Ishikawa (cell line): ENCODE measurements at regions not wholly inside any gene's neighbourhood (a gene's known extent, or its start where the extent isn't known, plus 50 kb on each side); places are given as distances from the start of the nearest gene placed in this dataset.

Experiments
- CEBPB ChIP-seq: IDR thresholded peaks from 2 replicates; pipeline ENCODE4 v1.6.1; 2012
- CREB1 ChIP-seq: IDR thresholded peaks from 2 replicates; pipeline ENCODE4 v1.6.1; 2012; ENCODE audit warnings: low read depth
- EGR1 ChIP-seq: IDR thresholded peaks from 2 replicates; pipeline ENCODE4 v1.6.1; 2012
- EP300 ChIP-seq: IDR thresholded peaks from 2 replicates; pipeline ENCODE4 v1.6.1; 2012; ENCODE audit warnings: borderline replicate concordance
- FOXM1 ChIP-seq: IDR thresholded peaks from 2 replicates; pipeline ENCODE4 v1.6.1; 2012; ENCODE audit warnings: low read depth, borderline replicate concordance
- MAX ChIP-seq: IDR thresholded peaks from 2 replicates; pipeline ENCODE4 v1.6.1; 2012
- NFIC ChIP-seq: IDR thresholded peaks from 2 replicates; pipeline ENCODE4 v1.6.1; 2012
- RAD21 ChIP-seq: IDR thresholded peaks from 2 replicates; pipeline ENCODE4 v1.6.1; 2012; ENCODE audit warnings: low read depth
- REST ChIP-seq: IDR thresholded peaks from 2 replicates; pipeline ENCODE4 v1.6.1; 2012; ENCODE audit warnings: low read depth, mild to moderate bottlenecking
- TAF1 ChIP-seq: IDR thresholded peaks from 2 replicates; pipeline ENCODE4 v1.6.1; 2012; ENCODE audit warnings: low read depth, mild to moderate bottlenecking
- TCF12 ChIP-seq: IDR thresholded peaks from 2 replicates; pipeline ENCODE4 v1.6.1; 2012; ENCODE audit warnings: low read depth
- TEAD4 ChIP-seq: IDR thresholded peaks from 2 replicates; pipeline ENCODE4 v1.6.1; 2012
- USF1 ChIP-seq: IDR thresholded peaks from 2 replicates; pipeline ENCODE4 v1.6.1; 2012
- YY1 ChIP-seq: IDR thresholded peaks from 2 replicates; pipeline ENCODE4 v1.6.1; 2012; ENCODE audit warnings: low read depth

GRCh38 chr6:40074306-40075055, 140.2 kb upstream of the MOCS1 start:
- no peak for TF ChIP-seq RAD21
- no peak for TF ChIP-seq REST
- no peak for TF ChIP-seq MAX
- no peak for TF ChIP-seq EP300
- TF ChIP-seq TAF1: no peak
- TF ChIP-seq USF1: no peak
- TF ChIP-seq TCF12: no peak
- no peak for TF ChIP-seq YY1
- no peak for TF ChIP-seq CEBPB
- TF ChIP-seq CREB1: no peak
- TF ChIP-seq FOXM1: no peak
- TF ChIP-seq TEAD4: no peak
- TF ChIP-seq NFIC: no peak
- no peak for TF ChIP-seq EGR1
